ENCODE measurements at regions not wholly inside any gene's neighbourhood (a gene's known extent, or its start where the extent isn't known, plus 50 kb on each side); places are given as distances from the start of the nearest gene placed in this dataset.

GRCh38 chr9:13988944-13989343 lies 325.0 kb downstream of the NFIB start:
- no peak for TF ChIP-seq PATZ1 (CRISPR knock-in tag; IDR thresholded peaks at IDR 0.05; ENCODE audit: borderline replicate concordance)
- TF ChIP-seq ZFP30 (CRISPR knock-in tag; IDR thresholded peaks at IDR 0.05) = no peak
- TF ChIP-seq ZC3H10 (CRISPR knock-in tag; IDR thresholded peaks at IDR 0.05) = no peak
- TF ChIP-seq ZFP3 (CRISPR knock-in tag; IDR thresholded peaks at IDR 0.05) = no peak
- no peak for TF ChIP-seq TCF4 (CRISPR knock-in tag; IDR thresholded peaks at IDR 0.05; ENCODE audit: borderline replicate concordance)
- TF ChIP-seq OSR1 (CRISPR knock-in tag; IDR thresholded peaks at IDR 0.05) = no peak
- TF ChIP-seq ZNF70 (CRISPR knock-in tag; IDR thresholded peaks at IDR 0.05) = no peak
- TF ChIP-seq, protein P1, sequence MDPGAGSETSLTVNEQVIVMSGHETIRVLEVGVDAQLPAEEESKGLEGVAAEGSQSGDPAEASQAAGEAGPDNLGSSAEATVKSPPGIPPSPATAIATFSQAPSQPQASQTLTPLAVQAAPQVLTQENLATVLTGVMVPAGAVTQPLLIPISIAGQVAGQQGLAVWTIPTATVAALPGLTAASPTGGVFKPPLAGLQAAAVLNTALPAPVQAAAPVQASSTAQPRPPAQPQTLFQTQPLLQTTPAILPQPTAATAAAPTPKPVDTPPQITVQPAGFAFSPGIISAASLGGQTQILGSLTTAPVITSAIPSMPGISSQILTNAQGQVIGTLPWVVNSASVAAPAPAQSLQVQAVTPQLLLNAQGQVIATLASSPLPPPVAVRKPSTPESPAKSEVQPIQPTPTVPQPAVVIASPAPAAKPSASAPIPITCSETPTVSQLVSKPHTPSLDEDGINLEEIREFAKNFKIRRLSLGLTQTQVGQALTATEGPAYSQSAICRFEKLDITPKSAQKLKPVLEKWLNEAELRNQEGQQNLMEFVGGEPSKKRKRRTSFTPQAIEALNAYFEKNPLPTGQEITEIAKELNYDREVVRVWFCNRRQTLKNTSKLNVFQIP (CRISPR knock-in tag; IDR thresholded peaks at IDR 0.05; ENCODE audit: borderline replicate concordance, low read depth) = no peak
- no peak for TF ChIP-seq GLIS3 (CRISPR knock-in tag; IDR thresholded peaks at IDR 0.05)
- TF ChIP-seq ZNF8 (CRISPR knock-in tag; IDR thresholded peaks at IDR 0.05) = no peak
- no peak for TF ChIP-seq ZNF565 (CRISPR knock-in tag; conservative IDR thresholded peaks at IDR 0.05; ENCODE audit: low read depth)
- TF ChIP-seq CSDC2 (CRISPR knock-in tag; IDR thresholded peaks at IDR 0.05) = no peak
- TF ChIP-seq, protein P2, sequence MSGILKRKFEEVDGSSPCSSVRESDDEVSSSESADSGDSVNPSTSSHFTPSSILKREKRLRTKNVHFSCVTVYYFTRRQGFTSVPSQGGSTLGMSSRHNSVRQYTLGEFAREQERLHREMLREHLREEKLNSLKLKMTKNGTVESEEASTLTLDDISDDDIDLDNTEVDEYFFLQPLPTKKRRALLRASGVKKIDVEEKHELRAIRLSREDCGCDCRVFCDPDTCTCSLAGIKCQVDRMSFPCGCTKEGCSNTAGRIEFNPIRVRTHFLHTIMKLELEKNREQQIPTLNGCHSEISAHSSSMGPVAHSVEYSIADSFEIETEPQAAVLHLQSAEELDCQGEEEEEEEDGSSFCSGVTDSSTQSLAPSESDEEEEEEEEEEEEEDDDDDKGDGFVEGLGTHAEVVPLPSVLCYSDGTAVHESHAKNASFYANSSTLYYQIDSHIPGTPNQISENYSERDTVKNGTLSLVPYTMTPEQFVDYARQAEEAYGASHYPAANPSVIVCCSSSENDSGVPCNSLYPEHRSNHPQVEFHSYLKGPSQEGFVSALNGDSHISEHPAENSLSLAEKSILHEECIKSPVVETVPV (CRISPR knock-in tag; IDR thresholded peaks at IDR 0.05) = no peak
- no peak for TF ChIP-seq ESRRG (CRISPR knock-in tag; IDR thresholded peaks at IDR 0.05)
- TF ChIP-seq PPARA (CRISPR knock-in tag; IDR thresholded peaks at IDR 0.05; ENCODE audit: borderline replicate concordance) = no peak
- no peak for TF ChIP-seq BACH2 (CRISPR knock-in tag; IDR thresholded peaks at IDR 0.05; ENCODE audit: borderline replicate concordance)
- TF ChIP-seq SNAI2 (CRISPR knock-in tag; IDR thresholded peaks at IDR 0.05) = no peak

DNA sequence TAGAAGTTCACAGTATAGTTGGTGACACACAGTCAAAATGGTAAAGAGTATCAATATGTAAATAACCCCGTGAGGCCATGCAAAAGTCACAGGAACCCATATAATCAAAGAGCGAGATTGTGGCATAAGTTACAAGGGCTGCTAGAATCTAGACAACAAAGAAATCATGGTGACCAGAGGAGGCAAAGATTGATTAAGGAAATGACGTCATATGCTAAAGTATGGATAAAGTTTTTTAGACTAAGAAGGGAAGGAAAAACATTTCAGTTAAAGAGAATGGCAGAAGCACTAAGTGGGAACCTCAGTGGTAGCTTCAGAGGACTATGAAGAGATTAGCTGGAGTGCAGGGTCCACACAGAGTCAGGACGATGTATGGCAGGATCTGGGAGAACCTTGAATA lies 330.3 kb downstream of the NFIB start:
- TF ChIP-seq ZNF565 (CRISPR knock-in tag; conservative IDR thresholded peaks at IDR 0.05; ENCODE audit: low read depth) = no peak
- TF ChIP-seq GLIS3 (CRISPR knock-in tag; IDR thresholded peaks at IDR 0.05) = no peak
- no peak for TF ChIP-seq ZC3H10 (CRISPR knock-in tag; IDR thresholded peaks at IDR 0.05)
- no peak for TF ChIP-seq PATZ1 (CRISPR knock-in tag; IDR thresholded peaks at IDR 0.05; ENCODE audit: borderline replicate concordance)
- TF ChIP-seq PPARA (CRISPR knock-in tag; IDR thresholded peaks at IDR 0.05; ENCODE audit: borderline replicate concordance) = no peak
- TF ChIP-seq ESRRG (CRISPR knock-in tag; IDR thresholded peaks at IDR 0.05) = no peak
- TF ChIP-seq, protein P3, sequence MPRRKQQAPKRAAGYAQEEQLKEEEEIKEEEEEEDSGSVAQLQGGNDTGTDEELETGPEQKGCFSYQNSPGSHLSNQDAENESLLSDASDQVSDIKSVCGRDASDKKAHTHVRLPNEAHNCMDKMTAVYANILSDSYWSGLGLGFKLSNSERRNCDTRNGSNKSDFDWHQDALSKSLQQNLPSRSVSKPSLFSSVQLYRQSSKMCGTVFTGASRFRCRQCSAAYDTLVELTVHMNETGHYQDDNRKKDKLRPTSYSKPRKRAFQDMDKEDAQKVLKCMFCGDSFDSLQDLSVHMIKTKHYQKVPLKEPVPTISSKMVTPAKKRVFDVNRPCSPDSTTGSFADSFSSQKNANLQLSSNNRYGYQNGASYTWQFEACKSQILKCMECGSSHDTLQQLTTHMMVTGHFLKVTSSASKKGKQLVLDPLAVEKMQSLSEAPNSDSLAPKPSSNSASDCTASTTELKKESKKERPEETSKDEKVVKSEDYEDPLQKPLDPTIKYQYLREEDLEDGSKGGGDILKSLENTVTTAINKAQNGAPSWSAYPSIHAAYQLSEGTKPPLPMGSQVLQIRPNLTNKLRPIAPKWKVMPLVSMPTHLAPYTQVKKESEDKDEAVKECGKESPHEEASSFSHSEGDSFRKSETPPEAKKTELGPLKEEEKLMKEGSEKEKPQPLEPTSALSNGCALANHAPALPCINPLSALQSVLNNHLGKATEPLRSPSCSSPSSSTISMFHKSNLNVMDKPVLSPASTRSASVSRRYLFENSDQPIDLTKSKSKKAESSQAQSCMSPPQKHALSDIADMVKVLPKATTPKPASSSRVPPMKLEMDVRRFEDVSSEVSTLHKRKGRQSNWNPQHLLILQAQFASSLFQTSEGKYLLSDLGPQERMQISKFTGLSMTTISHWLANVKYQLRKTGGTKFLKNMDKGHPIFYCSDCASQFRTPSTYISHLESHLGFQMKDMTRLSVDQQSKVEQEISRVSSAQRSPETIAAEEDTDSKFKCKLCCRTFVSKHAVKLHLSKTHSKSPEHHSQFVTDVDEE (CRISPR knock-in tag; IDR thresholded peaks at IDR 0.05) = no peak
- no peak for TF ChIP-seq RARB (CRISPR knock-in tag; IDR thresholded peaks at IDR 0.05)
- no peak for TF ChIP-seq ZNF8 (CRISPR knock-in tag; IDR thresholded peaks at IDR 0.05)
- no peak for TF ChIP-seq SNAI2 (CRISPR knock-in tag; IDR thresholded peaks at IDR 0.05)
- no peak for TF ChIP-seq ZNF70 (CRISPR knock-in tag; IDR thresholded peaks at IDR 0.05)
- TF ChIP-seq, protein P1 (CRISPR knock-in tag; IDR thresholded peaks at IDR 0.05; ENCODE audit: borderline replicate concordance, low read depth) = no peak
- TF ChIP-seq ZFP30 (CRISPR knock-in tag; IDR thresholded peaks at IDR 0.05) = no peak
- TF ChIP-seq TCF4 (CRISPR knock-in tag; IDR thresholded peaks at IDR 0.05; ENCODE audit: borderline replicate concordance) = no peak
- no peak for ATAC-seq

More at GRCh38 chr9:13988944-13989343, 325.0 kb downstream of the NFIB start:
- ATAC-seq = no peak

Data from SK-N-SH treated with all-trans-retinoic acid at 6 μM for 48 hours (cell line).